Neural cell (in vitro differentiated cells): ENCODE measurements at regions not wholly inside any gene's neighbourhood (a gene's known extent, or its start where the extent isn't known, plus 50 kb on each side); places are given as distances from the start of the nearest gene placed in this dataset.

Experiments
- H2AFZ ChIP-seq: fragments of 200-600, 300-800 bp; sonication (generic), shearing (Covaris generic); 2 replicates; pipeline ENCODE4 v1.6.0; 2014; ENCODE audit warnings: low read depth, mild to moderate bottlenecking, antibody characterized with exemption, low read length, moderate library complexity
- H3F3A ChIP-seq: fragments of 200-600 bp; shearing (Covaris generic); 2 replicates; pipeline ENCODE4 v1.6.1; 2016; ENCODE audit warnings: mild to moderate bottlenecking, moderate library complexity, mixed read lengths, antibody characterized with exemption, low read length; ENCODE audit not compliant: insufficient read depth, poor library complexity, severe bottlenecking
- H3K27ac ChIP-seq: fragments of 200-600, 300-800 bp; sonication (generic), shearing (Covaris generic); 2 replicates; pipeline ENCODE4 v1.5.1; 2014; ENCODE audit warnings: mild to moderate bottlenecking, low read length, moderate library complexity
- H3K27me3 ChIP-seq: fragments of 300-800, 200-600 bp; sonication (generic), shearing (Covaris generic); 2 replicates; pipeline ENCODE4 v1.6.0; 2014; ENCODE audit warnings: mild to moderate bottlenecking, low read depth, low read length, moderate library complexity; ENCODE audit not compliant: insufficient read depth
- H3K36me3 ChIP-seq: fragments of 300-800, 200-600 bp; sonication (generic), shearing (Covaris generic); 2 replicates; pipeline ENCODE4 v1.5.1; 2014; ENCODE audit warnings: mild to moderate bottlenecking, antibody characterized with exemption, low read length, moderate library complexity; ENCODE audit not compliant: insufficient read depth
- H3K4me2 ChIP-seq: fragments of 300-800, 200-600 bp; sonication (generic), shearing (Covaris generic); 2 replicates; pipeline ENCODE4 v1.6.0; 2014; ENCODE audit warnings: mild to moderate bottlenecking, low read length
- H3K4me3 ChIP-seq: fragments of 300-800, 200-600 bp; sonication (generic), shearing (Covaris generic); 2 replicates; pipeline ENCODE4 v1.5.1; 2014; ENCODE audit warnings: mild to moderate bottlenecking, low read length, moderate library complexity
- H3K79me2 ChIP-seq: fragments of 200-600 bp; shearing (Covaris generic); replicated peaks from 2 replicates; pipeline ENCODE4 v1.6.0; 2014; ENCODE audit warnings: mild to moderate bottlenecking, low read length, moderate library complexity; ENCODE audit not compliant: insufficient read depth
- H3K9ac ChIP-seq: fragments of 300-800, 200-600 bp; sonication (generic), shearing (Covaris generic); 2 replicates; pipeline ENCODE4 v1.6.1; 2016; ENCODE audit warnings: mild to moderate bottlenecking, low read length, mixed read lengths
- H3K9me2 ChIP-seq: fragments of 200-600 bp; shearing (Covaris generic); 2 replicates; pipeline ENCODE4 v1.6.1; 2016; ENCODE audit warnings: mild to moderate bottlenecking, low read length, mixed read lengths; ENCODE audit not compliant: insufficient read depth
- H3K9me3 ChIP-seq: fragments of 200-600, 300-800 bp; sonication (generic), shearing (Covaris generic); 2 replicates; pipeline ENCODE4 v1.6.1; 2016; ENCODE audit warnings: mild to moderate bottlenecking, mixed run types, low read length, moderate library complexity, mixed read lengths
- H4K20me1 ChIP-seq: fragments of 200-600 bp; shearing (Covaris generic); 2 replicates; pipeline ENCODE4 v1.6.1; 2016; ENCODE audit warnings: mild to moderate bottlenecking, mixed run types; ENCODE audit not compliant: insufficient read depth
- CTCF ChIP-seq: fragments of 450-650 bp; IDR thresholded peaks from 2 replicates; pipeline ENCODE4 v1.5.1; 2014; ENCODE audit warnings: antibody characterized with exemption, mild to moderate bottlenecking, moderate library complexity; ENCODE audit not compliant: poor library complexity, severe bottlenecking
- EP300 ChIP-seq: fragments of 450-650 bp; conservative IDR thresholded peaks from 2 replicates; pipeline ENCODE4 v1.6.1; 2014; ENCODE audit warnings: antibody characterized with exemption, mild to moderate bottlenecking, moderate library complexity; ENCODE audit not compliant: poor library complexity, severe bottlenecking
- EZH2 ChIP-seq: fragments of 200-600, 300-800 bp; shearing (Covaris generic), sonication (generic); IDR thresholded peaks from 2 replicates; pipeline ENCODE4 v1.6.1; 2014; ENCODE audit warnings: antibody characterized with exemption, low read length, borderline replicate concordance, mild to moderate bottlenecking; ENCODE audit not compliant: insufficient read depth, poor library complexity, severe bottlenecking
- MXI1 ChIP-seq: fragments of 450-650 bp; conservative IDR thresholded peaks from 2 replicates; pipeline ENCODE4 v1.6.1; 2014; ENCODE audit warnings: antibody characterized with exemption, mild to moderate bottlenecking; ENCODE audit not compliant: poor library complexity, severe bottlenecking
- POLR2AphosphoS5 ChIP-seq: IDR thresholded peaks from 2 replicates; pipeline ENCODE4 v1.6.1; 2012
- RAD21 ChIP-seq: fragments of 450-650 bp; conservative IDR thresholded peaks from 2 replicates; pipeline ENCODE4 v1.6.1; 2014; ENCODE audit warnings: antibody characterized with exemption, mild to moderate bottlenecking, moderate library complexity
- REST ChIP-seq: IDR thresholded peaks from 2 replicates; pipeline ENCODE4 v1.6.1; 2012; ENCODE audit warnings: borderline replicate concordance
- SMC3 ChIP-seq: fragments of 450-650 bp; conservative IDR thresholded peaks from 2 replicates; pipeline ENCODE4 v1.6.1; 2014; ENCODE audit warnings: antibody characterized with exemption, mild to moderate bottlenecking, moderate library complexity; ENCODE audit not compliant: poor library complexity
- TAF1 ChIP-seq: IDR thresholded peaks from 2 replicates; pipeline ENCODE4 v1.6.1; 2012; ENCODE audit warnings: low read depth

GRCh38 chr10:111455776-111456426 is 379.1 kb downstream of the ADRA2A start:
- Histone ChIP-seq H3K9me3 (no peaks in the 10 kb centered on the region), H4K20me1 (no peaks in the 10 kb centered on the region), H3K4me3 (no peak overlapping the region), H3K27me3 (no peaks in the 10 kb centered on the region), H3K36me3 (no peaks in the 10 kb centered on the region), H2AFZ (no peak overlapping the region), H3K9me2 (no peaks in the 10 kb centered on the region), H3K79me2 (no peaks in the 10 kb centered on the region), H3K9ac (no peak overlapping the region), H3K4me2 (no peak overlapping the region), H3F3A (no peaks in the 10 kb centered on the region), H3K27ac (no peak overlapping the region)
- TF ChIP-seq SMC3 (no peak), TAF1 (no peak), RAD21 (no peak), POLR2AphosphoS5 (no peak), EP300 (no peak), MXI1 (no peak), EZH2 (no peak), CTCF (no peak), REST (no peak)

- no peak overlapping the region for H3K4me3 ChIP-seq
- H3K79me2 ChIP-seq: no peaks in the 10 kb centered on the region
- H3K9me3 ChIP-seq: no peaks in the 10 kb centered on the region
- H3K27me3 ChIP-seq: no peaks in the 10 kb centered on the region
- H3K9me2 ChIP-seq: no peaks in the 10 kb centered on the region
- H2AFZ ChIP-seq: no peak overlapping the region
- H3K27ac ChIP-seq: no peak overlapping the region
- no peaks in the 10 kb centered on the region for H3K36me3 ChIP-seq
- H3K9ac ChIP-seq: no peak overlapping the region
- no peaks in the 10 kb centered on the region for H4K20me1 ChIP-seq
- H3F3A ChIP-seq: no peaks in the 10 kb centered on the region
- no peak for TF ChIP-seq TAF1
- no peak for TF ChIP-seq SMC3
- no peak for TF ChIP-seq CTCF
- no peak for TF ChIP-seq EP300
- no peak for TF ChIP-seq REST
- TF ChIP-seq RAD21: no peak
- no peak for TF ChIP-seq MXI1
- TF ChIP-seq POLR2AphosphoS5: no peak
- no peak for TF ChIP-seq EZH2
- H3K4me2 ChIP-seq: no peak overlapping the region
These were observed 381.4 kb downstream of the ADRA2A start for GRCh38 chr10:111458256-111458655.
